SK-N-SH (cell line): ENCODE measurements at regions not wholly inside any gene's neighbourhood (a gene's known extent, or its start where the extent isn't known, plus 50 kb on each side); places are given as distances from the start of the nearest gene placed in this dataset.

Source experiments
- CHD2 ChIP-seq: fragments of 150-350 bp; IDR thresholded peaks from 2 replicates; pipeline ENCODE4 v1.6.1; 2018; ENCODE audit warnings: low read length; ENCODE audit not compliant: partially characterized antibody
- CTCF ChIP-seq: fragments of 200-600 bp; sonication (generic); IDR thresholded peaks from 2 replicates; pipeline ENCODE4 v1.6.1; 2017; ENCODE audit warnings: antibody characterized with exemption, mild to moderate bottlenecking, moderate library complexity
- EP300 ChIP-seq, 2 experiments: IDR thresholded peaks; 2 replicates each; pipeline versions ENCODE4 v1.4.0 to v1.6.1; 2012; ENCODE audit warnings: borderline replicate concordance in 1 of 2, low read depth in 1 of 2, low read length in 1 of 2
- EZH2phosphoT487 ChIP-seq: fragments of 200-600 bp; sonication (generic); IDR thresholded peaks from 2 replicates; pipeline ENCODE4 v1.6.1; 2017; ENCODE audit warnings: low read depth, mixed run types, mild to moderate bottlenecking, antibody characterized with exemption, moderate library complexity, borderline replicate concordance
- FOXM1 ChIP-seq: IDR thresholded peaks from 2 replicates; pipeline ENCODE4 v1.4.0; 2012; ENCODE audit warnings: low read depth, mild to moderate bottlenecking
- GABPA ChIP-seq: IDR thresholded peaks from 2 replicates; pipeline ENCODE4 v1.4.0; 2012; ENCODE audit warnings: low read depth, mild to moderate bottlenecking
- MXI1 ChIP-seq: IDR thresholded peaks from 2 replicates; pipeline ENCODE4 v1.6.1; 2012; ENCODE audit warnings: mild to moderate bottlenecking, low read depth, low read length, improper control_type of control experiment
- POLR2AphosphoS5 ChIP-seq: IDR thresholded peaks from 2 replicates; pipeline ENCODE4 v1.6.1; 2012; ENCODE audit warnings: low read depth, low read length
- RAD21 ChIP-seq: IDR thresholded peaks from 2 replicates; pipeline ENCODE4 v1.6.1; 2012; ENCODE audit warnings: mild to moderate bottlenecking, low read length
- RCOR1 ChIP-seq: fragments of 150-350 bp; IDR thresholded peaks from 2 replicates; pipeline ENCODE4 v1.6.1; 2017; ENCODE audit warnings: antibody characterized with exemption, low read length
- REST ChIP-seq: IDR thresholded peaks from 2 replicates; pipeline ENCODE4 v1.6.1; 2012; ENCODE audit warnings: mild to moderate bottlenecking, low read depth, low read length, moderate library complexity
- TAF1 ChIP-seq: IDR thresholded peaks from 2 replicates; pipeline ENCODE4 v1.6.1; 2012; ENCODE audit warnings: low read depth, mild to moderate bottlenecking, low read length, moderate library complexity, borderline replicate concordance
- USF1 ChIP-seq: IDR thresholded peaks from 2 replicates; pipeline ENCODE4 v1.4.0; 2012; ENCODE audit warnings: low read depth, borderline replicate concordance
- ZBTB33 ChIP-seq: IDR thresholded peaks from 2 replicates; pipeline ENCODE4 v1.4.0; 2012; ENCODE audit warnings: low read depth, borderline replicate concordance

GRCh38 chr5:147997486-147997885 is 66.3 kb upstream of the SPINK5 start:
- TF ChIP-seq CHD2 (no peak), CTCF (no peak), EZH2phosphoT487 (no peak), POLR2AphosphoS5 (no peak), RCOR1 (no peak), FOXM1 (no peak), GABPA (no peak), EP300 (IDR thresholded peaks at IDR 0.05; ENCODE audit: borderline replicate concordance in 1 of 2, low read depth in 1 of 2, low read length in 1 of 2) (no peak), MXI1 (no peak), ZBTB33 (no peak), RAD21 (no peak), REST (no peak), TAF1 (no peak), USF1 (no peak)
